ENCODE measurements at regions not wholly inside any gene's neighbourhood (a gene's known extent, or its start where the extent isn't known, plus 50 kb on each side); places are given as distances from the start of the nearest gene placed in this dataset.

DNA sequence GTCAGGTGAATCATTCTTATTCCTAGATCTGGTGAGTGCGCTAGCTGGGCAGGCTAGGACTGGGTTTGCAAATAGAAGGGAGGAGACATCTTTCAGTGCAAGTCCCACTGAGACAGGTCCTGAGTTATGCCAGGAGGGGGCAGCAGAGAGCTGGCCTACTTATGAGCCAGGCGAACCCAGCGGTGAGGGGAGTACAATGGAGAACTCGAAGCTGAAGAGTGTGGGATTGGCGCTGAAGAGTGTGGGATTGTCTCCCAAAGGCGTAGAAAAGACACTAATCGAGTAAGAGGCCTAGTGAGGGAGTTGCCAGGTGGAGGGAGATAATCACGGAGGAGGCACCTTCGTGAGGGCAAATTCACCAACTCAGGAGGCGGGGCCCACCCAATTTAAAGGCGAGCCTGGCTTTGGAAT is 91.7 kb upstream of the CXorf66 start:
- H3K9me3 ChIP-seq (replicated peaks; ENCODE audit: control insufficient read depth, insufficient read depth, low read length) = no peaks in the 10 kb centered on the region
- peak; percentile 5 for DNase-seq (ENCODE audit: low read depth, low spot score)
- in situ Hi-C loops (cut with MboI) = loop anchor here (5.0 to 25.0 kb wide), 3 partner anchors 85 to 678 kb away; no protein-coding TSS in a partner anchor
- no peak overlapping the region for H3K27ac ChIP-seq (ENCODE audit: control insufficient read depth, insufficient read depth)
- no TSS peak for BruUV-seq (replicated peaks)
- RAD21 ChIA-PET (ENCODE audit: unreplicated experiment) = interaction anchor here (1.1 kb wide), 1 partner anchor 84 kb away, joined by 6 read pairs; no protein-coding TSS in a partner anchor
- no peak overlapping the region for H2AFZ ChIP-seq (ENCODE audit: control insufficient read depth, low read depth, low read length)
- peak; percentile 75 for FAIRE-seq
- TF ChIP-seq BACH1 (IDR thresholded peaks at IDR 0.05; ENCODE audit: borderline replicate concordance) = no peak
- peak; percentile 71 for TF ChIP-seq RAD21 (IDR thresholded peaks at IDR 0.05; ENCODE audit: insufficient read depth, low read depth, low read length)
- peak; percentile 45; the same call in 1 of the 2 replicates for TF ChIP-seq YY1 (IDR thresholded peaks at IDR 0.05; ENCODE audit: low read depth, low read length)
- TF ChIP-seq, protein P1, sequence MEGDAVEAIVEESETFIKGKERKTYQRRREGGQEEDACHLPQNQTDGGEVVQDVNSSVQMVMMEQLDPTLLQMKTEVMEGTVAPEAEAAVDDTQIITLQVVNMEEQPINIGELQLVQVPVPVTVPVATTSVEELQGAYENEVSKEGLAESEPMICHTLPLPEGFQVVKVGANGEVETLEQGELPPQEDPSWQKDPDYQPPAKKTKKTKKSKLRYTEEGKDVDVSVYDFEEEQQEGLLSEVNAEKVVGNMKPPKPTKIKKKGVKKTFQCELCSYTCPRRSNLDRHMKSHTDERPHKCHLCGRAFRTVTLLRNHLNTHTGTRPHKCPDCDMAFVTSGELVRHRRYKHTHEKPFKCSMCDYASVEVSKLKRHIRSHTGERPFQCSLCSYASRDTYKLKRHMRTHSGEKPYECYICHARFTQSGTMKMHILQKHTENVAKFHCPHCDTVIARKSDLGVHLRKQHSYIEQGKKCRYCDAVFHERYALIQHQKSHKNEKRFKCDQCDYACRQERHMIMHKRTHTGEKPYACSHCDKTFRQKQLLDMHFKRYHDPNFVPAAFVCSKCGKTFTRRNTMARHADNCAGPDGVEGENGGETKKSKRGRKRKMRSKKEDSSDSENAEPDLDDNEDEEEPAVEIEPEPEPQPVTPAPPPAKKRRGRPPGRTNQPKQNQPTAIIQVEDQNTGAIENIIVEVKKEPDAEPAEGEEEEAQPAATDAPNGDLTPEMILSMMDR (IDR thresholded peaks at IDR 0.05 in 2 of 3, conservative IDR thresholded peaks at IDR 0.05 in 1 of 3; ENCODE audit: control insufficient read depth in 2 of 3, extremely low read depth in 1 of 3, insufficient read depth in 1 of 3, low read depth in 3 of 3, low read length in 3 of 3) = peak; percentile 81 to 93 (median 90)
- peak; percentile 69 for TF ChIP-seq SMC3 (IDR thresholded peaks at IDR 0.05; ENCODE audit: borderline replicate concordance, low read length)
- no peak for TF ChIP-seq NR2C2 (IDR thresholded peaks at IDR 0.05; ENCODE audit: borderline replicate concordance, control insufficient read depth, insufficient read length, low read depth)
- TF ChIP-seq BCL11A (IDR thresholded peaks at IDR 0.05; ENCODE audit: low read depth, low read length) = no peak
- no peak for TF ChIP-seq SP1 (IDR thresholded peaks at IDR 0.05; ENCODE audit: low read depth, low read length)
- TF ChIP-seq ZNF384 (IDR thresholded peaks at IDR 0.05; ENCODE audit: borderline replicate concordance, low read depth, low read length) = no peak
- TF ChIP-seq, protein P2, sequence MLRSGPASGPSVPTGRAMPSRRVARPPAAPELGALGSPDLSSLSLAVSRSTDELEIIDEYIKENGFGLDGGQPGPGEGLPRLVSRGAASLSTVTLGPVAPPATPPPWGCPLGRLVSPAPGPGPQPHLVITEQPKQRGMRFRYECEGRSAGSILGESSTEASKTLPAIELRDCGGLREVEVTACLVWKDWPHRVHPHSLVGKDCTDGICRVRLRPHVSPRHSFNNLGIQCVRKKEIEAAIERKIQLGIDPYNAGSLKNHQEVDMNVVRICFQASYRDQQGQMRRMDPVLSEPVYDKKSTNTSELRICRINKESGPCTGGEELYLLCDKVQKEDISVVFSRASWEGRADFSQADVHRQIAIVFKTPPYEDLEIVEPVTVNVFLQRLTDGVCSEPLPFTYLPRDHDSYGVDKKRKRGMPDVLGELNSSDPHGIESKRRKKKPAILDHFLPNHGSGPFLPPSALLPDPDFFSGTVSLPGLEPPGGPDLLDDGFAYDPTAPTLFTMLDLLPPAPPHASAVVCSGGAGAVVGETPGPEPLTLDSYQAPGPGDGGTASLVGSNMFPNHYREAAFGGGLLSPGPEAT (IDR thresholded peaks at IDR 0.05; ENCODE audit: low read depth) = no peak
- TF ChIP-seq, protein P3, sequence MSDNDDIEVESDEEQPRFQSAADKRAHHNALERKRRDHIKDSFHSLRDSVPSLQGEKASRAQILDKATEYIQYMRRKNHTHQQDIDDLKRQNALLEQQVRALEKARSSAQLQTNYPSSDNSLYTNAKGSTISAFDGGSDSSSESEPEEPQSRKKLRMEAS (IDR thresholded peaks at IDR 0.05; ENCODE audit: low read depth, low read length) = no peak
- no peak for TF ChIP-seq RFX5 (IDR thresholded peaks at IDR 0.05; ENCODE audit: low read depth, low read length)
- no peak for TF ChIP-seq ZSCAN29 (IDR thresholded peaks at IDR 0.05)
- TF ChIP-seq SRF (IDR thresholded peaks at IDR 0.05; ENCODE audit: low read depth in 2 of 2, low read length in 2 of 2) = no peak
- no peak for TF ChIP-seq POU2F2 (IDR thresholded peaks at IDR 0.05; ENCODE audit: borderline replicate concordance, low read depth, low read length)
- TF ChIP-seq, protein P4, sequence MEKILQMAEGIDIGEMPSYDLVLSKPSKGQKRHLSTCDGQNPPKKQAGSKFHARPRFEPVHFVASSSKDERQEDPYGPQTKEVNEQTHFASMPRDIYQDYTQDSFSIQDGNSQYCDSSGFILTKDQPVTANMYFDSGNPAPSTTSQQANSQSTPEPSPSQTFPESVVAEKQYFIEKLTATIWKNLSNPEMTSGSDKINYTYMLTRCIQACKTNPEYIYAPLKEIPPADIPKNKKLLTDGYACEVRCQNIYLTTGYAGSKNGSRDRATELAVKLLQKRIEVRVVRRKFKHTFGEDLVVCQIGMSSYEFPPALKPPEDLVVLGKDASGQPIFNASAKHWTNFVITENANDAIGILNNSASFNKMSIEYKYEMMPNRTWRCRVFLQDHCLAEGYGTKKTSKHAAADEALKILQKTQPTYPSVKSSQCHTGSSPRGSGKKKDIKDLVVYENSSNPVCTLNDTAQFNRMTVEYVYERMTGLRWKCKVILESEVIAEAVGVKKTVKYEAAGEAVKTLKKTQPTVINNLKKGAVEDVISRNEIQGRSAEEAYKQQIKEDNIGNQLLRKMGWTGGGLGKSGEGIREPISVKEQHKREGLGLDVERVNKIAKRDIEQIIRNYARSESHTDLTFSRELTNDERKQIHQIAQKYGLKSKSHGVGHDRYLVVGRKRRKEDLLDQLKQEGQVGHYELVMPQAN (conservative IDR thresholded peaks at IDR 0.05) = no peak
- no peak for TF ChIP-seq KLF5 (IDR thresholded peaks at IDR 0.05; ENCODE audit: partially characterized antibody)
- SMC1A ChIA-PET (ENCODE audit: uncharacterized antibody, unreplicated experiment) = interaction anchor here (1.4 kb wide), 1 partner anchor 84 kb away, joined by 5 read pairs; no protein-coding TSS in a partner anchor
- no peaks in the 10 kb centered on the region for H4K20me1 ChIP-seq (ENCODE audit: control insufficient read depth, insufficient read depth)
- POLR2A ChIA-PET = no interaction called here
- intact Hi-C loops (cut with micrococcal nuclease; ENCODE audit: unreplicated experiment) = loop anchor here (1.0 kb wide), 3 partner anchors 84 to 676 kb away; no protein-coding TSS in a partner anchor
- peak; percentile 99 for ATAC-seq
- H3K27me3 ChIP-seq (replicated peaks in 1 of 2; ENCODE audit: control insufficient read depth in 2 of 2, insufficient read depth in 2 of 2, low read length in 1 of 2) = no peaks in the 10 kb centered on the region
- WGBS (ENCODE audit: insufficient coverage, insufficient replicate concordance, low lambda C conversion rate, missing lambda C conversion rate) = 31% methylated on average over 11 of the region's 11 CpGs
- H3K4me2 ChIP-seq (ENCODE audit: control insufficient read depth, insufficient read depth) = no peak overlapping the region
- H3K79me2 ChIP-seq (ENCODE audit: control insufficient read depth, insufficient read depth, low read length) = no peaks in the 10 kb centered on the region
- H3K36me3 ChIP-seq (ENCODE audit: control insufficient read depth in 2 of 2, insufficient read depth in 2 of 2, low read length in 1 of 2) = no peaks in the 10 kb centered on the region
- CTCF ChIA-PET = interaction anchor here (0.6 to 3.1 kb wide), 11 partner anchors 9 to 608 kb away, joined by 3 to 18 read pairs (median 4); a partner anchor contains a TSS
- no peak overlapping the region for H3K4me3 ChIP-seq
- no peak overlapping the region for H3K9ac ChIP-seq (ENCODE audit: control insufficient read depth, insufficient read depth, low read length)
- H3K4me1 ChIP-seq (ENCODE audit: control insufficient read depth, insufficient read depth, low read length) = no peaks in the 10 kb centered on the region
